NCI-H460 (cell line): ENCODE measurements at regions not wholly inside any gene's neighbourhood (a gene's known extent, or its start where the extent isn't known, plus 50 kb on each side); places are given as distances from the start of the nearest gene placed in this dataset.
"Not testable (repeated sequence)": the region's sequence is repeated elsewhere in the genome, so short reads cannot be mapped to it uniquely, and the experiment has no call there.

Experiments
- DNase-seq: peaks from one replicate; pipeline ENCODE4 v3.0.0-alpha.2; 2016; ENCODE audit warnings: low read depth; ENCODE audit errors: extremely low read depth

GRCh38 chr7:106530183-106530582 lies 130.8 kb downstream of the CCDC71L start:
- not testable (repeated sequence) for DNase-seq

GRCh38 chr7:106526617-106527016 lies 134.3 kb downstream of the CCDC71L start:
- DNase-seq, result not testable (repeated sequence)

GRCh38 chr7:106524690-106525059 lies 136.3 kb downstream of the CCDC71L start:
- no peak for DNase-seq

GRCh38 chr7:106523482-106523881 lies 137.5 kb downstream of the CCDC71L start:
- no peak for DNase-seq

GRCh38 chr7:106522696-106523095 lies 138.3 kb downstream of the CCDC71L start:
- no peak for DNase-seq

GRCh38 chr7:106521541-106521940 lies 139.4 kb downstream of the CCDC71L start:
- no peak for DNase-seq

GRCh38 chr7:106520962-106521514 lies 139.9 kb downstream of the CCDC71L start:
- DNase-seq, result no peak

GRCh38 chr7:106518967-106519366 lies 142.0 kb downstream of the CCDC71L start:
- DNase-seq, result no peak

- DNase-seq, result no peak
Observed at GRCh38 chr7:106518239-106518638, 142.7 kb downstream of the CCDC71L start.

- DNase-seq, result no peak
Observed at GRCh38 chr7:106517508-106517907, 143.4 kb downstream of the CCDC71L start.

- no peak for DNase-seq
Observed at GRCh38 chr7:106515321-106515720, 145.6 kb downstream of the CCDC71L start.

GRCh38 chr7:106514881-106515280 lies 146.1 kb downstream of the CCDC71L start:
- no peak for DNase-seq

- DNase-seq, result no peak
Observed at GRCh38 chr7:106512217-106512616, 148.7 kb downstream of the CCDC71L start.

- no peak for DNase-seq
Observed at GRCh38 chr7:106504645-106505044, 156.3 kb downstream of the CCDC71L start.

GRCh38 chr7:106504207-106504606 lies 156.8 kb downstream of the CCDC71L start:
- no peak for DNase-seq

GRCh38 chr7:106503626-106504025 lies 157.3 kb downstream of the CCDC71L start:
- no peak for DNase-seq

GRCh38 chr7:106501605-106502580 lies 159.1 kb downstream of the CCDC71L start:
- DNase-seq, result no peak

GRCh38 chr7:106499897-106500296 lies 161.1 kb downstream of the CCDC71L start:
- no peak for DNase-seq

- not testable (repeated sequence) for DNase-seq
Observed at GRCh38 chr7:106498005-106498404, 163.0 kb downstream of the CCDC71L start.

- DNase-seq, result no peak
Observed at GRCh38 chr7:106493041-106493731, 167.8 kb downstream of the CCDC71L start.

GRCh38 chr7:106488465-106488864 lies 172.5 kb downstream of the CCDC71L start:
- no peak for DNase-seq
